GM13976 (cell line): ENCODE measurements at regions not wholly inside any gene's neighbourhood (a gene's known extent, or its start where the extent isn't known, plus 50 kb on each side); places are given as distances from the start of the nearest gene placed in this dataset.

Source experiments
- DNase-seq: peaks from one replicate; pipeline ENCODE4 v3.0.0; 2012; ENCODE audit warnings: low spot score
- in situ Hi-C: fragments of 300-500 bp; cut with MboI; formaldehyde crosslinking; loops from one replicate; pipeline ENCODE4 v1.12.0; 2022; ENCODE audit warnings: low sequenced_read_pairs, mixed read lengths, inconsistent platforms; ENCODE audit not compliant: unreplicated experiment
- TF ChIP-seq, protein P1 (sequence below): IDR thresholded peaks from 2 replicates; pipeline ENCODE4 v1.5.1; 2012; ENCODE audit warnings: borderline replicate concordance, mild to moderate bottlenecking; ENCODE audit not compliant: insufficient read depth; ENCODE audit errors: extremely low read depth, missing control alignments, control extremely low read depth

GRCh38 chr11:8830641-8831040 lies 80.3 kb upstream of the AKIP1 start:
- DNase-seq = no peak
- TF ChIP-seq, protein P1, sequence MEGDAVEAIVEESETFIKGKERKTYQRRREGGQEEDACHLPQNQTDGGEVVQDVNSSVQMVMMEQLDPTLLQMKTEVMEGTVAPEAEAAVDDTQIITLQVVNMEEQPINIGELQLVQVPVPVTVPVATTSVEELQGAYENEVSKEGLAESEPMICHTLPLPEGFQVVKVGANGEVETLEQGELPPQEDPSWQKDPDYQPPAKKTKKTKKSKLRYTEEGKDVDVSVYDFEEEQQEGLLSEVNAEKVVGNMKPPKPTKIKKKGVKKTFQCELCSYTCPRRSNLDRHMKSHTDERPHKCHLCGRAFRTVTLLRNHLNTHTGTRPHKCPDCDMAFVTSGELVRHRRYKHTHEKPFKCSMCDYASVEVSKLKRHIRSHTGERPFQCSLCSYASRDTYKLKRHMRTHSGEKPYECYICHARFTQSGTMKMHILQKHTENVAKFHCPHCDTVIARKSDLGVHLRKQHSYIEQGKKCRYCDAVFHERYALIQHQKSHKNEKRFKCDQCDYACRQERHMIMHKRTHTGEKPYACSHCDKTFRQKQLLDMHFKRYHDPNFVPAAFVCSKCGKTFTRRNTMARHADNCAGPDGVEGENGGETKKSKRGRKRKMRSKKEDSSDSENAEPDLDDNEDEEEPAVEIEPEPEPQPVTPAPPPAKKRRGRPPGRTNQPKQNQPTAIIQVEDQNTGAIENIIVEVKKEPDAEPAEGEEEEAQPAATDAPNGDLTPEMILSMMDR = no peak
- in situ Hi-C loops = no loop called here

DNA sequence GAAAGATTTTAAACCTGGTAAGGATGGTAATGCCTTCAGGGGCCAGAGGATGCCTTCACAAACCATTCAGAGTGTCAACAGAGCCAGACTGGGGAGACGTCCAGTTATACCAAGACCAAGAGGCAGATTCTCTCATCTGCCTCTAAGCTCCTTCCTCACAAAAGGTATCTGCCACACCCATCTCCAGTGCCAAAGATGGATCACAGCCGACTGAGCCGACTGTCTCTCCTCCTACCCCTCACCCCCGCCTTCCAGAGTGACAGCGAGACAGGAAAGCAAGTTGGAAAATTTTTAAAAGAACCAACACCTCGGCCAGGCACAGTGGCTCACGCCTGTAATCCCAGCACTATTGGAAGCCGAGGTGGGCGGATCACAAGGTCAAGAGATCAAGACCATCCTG lies 79.1 kb upstream of the AKIP1 start:
- in situ Hi-C loops = no loop called here
- TF ChIP-seq, protein P1 = no peak
- no peak for DNase-seq

DNA sequence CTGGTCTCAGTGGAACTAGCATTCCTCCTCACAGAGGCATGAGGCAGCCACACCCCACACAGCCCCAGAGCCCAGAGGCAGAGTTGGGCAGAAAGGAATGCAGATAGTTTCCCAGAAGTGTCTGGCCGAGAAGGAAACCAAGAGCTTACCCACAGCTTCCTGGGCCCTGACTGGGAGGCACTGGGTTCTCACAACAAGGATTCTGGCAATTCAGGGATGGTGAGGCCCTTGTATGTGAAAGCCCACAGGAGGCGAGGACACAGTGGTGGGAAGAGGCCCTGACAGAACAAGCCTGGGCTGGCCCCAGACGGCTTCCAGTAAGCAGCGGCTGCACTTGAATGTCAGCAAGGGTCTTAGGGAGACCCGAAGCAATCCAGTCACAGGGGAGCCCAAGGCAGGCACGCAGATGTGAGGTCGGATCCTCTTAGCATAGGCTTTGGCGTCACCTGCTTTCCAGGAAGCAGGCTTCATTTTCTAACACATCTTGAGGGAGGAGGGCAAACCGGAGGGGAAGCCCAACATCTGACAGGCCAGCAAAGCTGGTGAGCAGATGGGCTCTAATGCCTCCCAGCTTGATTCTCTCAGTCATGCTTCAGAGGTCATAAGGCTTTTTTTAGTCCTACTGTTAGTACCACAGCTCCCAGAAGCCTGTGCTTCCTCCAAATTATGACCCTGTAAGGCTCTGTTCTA lies 78.3 kb upstream of the AKIP1 start:
- peak; percentile 77 for DNase-seq
- in situ Hi-C loops = no loop called here
- TF ChIP-seq, protein P1 = no peak

- in situ Hi-C loops = no loop called here
- TF ChIP-seq, protein P1 = no peak
- DNase-seq = no peak
Observed at GRCh38 chr11:8833568-8834315, 77.2 kb upstream of the AKIP1 start.

DNA sequence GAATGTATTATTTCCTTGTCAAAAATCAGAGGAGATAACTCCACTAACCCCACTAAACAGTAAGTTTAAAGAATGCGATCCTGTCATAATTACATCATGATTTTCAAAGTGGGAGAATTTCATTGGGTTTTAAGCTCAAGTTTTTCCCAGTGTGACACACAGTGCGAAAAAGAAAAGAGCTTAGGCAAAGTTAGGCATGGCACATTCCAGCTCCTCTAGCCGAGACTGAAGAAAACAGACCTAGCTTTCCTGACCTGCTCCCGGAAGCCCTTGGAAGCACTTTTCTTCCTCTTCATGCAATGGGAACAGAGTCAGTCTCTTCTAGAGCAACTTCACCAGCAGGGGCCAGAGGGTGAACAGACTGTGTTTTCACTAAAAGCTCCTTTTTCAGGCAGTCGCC lies 76.6 kb upstream of the AKIP1 start:
- TF ChIP-seq, protein P1 = no peak
- in situ Hi-C loops = no loop called here
- DNase-seq = no peak

GRCh38 chr11:8838248-8838647 lies 72.7 kb upstream of the AKIP1 start:
- in situ Hi-C loops = no loop called here
- DNase-seq = no peak

More at GRCh38 chr11:8838248-8838647, 72.7 kb upstream of the AKIP1 start:
- TF ChIP-seq, protein P1 = no peak
